ENCODE measurements at regions not wholly inside any gene's neighbourhood (a gene's known extent, or its start where the extent isn't known, plus 50 kb on each side); places are given as distances from the start of the nearest gene placed in this dataset.

DNA sequence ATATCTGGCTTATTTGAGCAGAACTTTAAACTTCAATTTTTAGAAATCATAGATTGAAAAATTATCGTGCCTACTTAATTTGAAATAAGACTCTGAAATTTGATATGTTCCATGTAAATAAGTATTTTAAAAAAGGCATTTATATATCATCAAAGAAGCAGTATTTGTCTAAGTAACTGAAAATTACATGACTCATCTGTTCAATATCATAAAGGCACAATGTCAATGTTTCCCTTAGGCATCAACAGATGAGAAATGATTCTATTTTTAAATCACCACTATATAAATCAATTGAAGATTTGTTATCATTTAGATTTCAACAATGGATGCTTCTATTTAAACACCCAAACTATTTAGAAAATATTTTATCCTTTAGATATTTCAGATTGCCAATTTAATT is 142.9 kb upstream of the POU5F2 start:
- no peak for DNase-seq (ENCODE audit: low spot score)

DNA sequence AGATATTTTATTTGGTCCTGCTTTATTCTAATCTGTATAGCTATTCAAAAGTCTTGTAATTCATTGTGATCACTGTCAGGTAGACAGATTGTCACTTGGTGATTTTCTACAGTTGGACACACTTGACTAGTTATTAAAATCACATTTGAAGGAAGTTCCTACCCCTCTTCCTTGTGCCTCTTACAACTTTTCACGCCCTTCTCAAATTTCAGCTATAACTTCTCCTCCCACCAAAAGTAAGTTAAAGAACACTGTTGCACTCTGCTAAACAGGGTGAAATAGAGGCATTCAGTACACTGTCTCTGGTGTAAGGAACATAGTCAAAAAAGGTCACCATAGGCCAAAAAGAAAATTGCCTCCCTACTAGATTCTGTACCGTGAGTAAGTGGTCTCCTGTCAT is 142.1 kb upstream of the POU5F2 start:
- no peak for DNase-seq (ENCODE audit: low spot score)

DNA sequence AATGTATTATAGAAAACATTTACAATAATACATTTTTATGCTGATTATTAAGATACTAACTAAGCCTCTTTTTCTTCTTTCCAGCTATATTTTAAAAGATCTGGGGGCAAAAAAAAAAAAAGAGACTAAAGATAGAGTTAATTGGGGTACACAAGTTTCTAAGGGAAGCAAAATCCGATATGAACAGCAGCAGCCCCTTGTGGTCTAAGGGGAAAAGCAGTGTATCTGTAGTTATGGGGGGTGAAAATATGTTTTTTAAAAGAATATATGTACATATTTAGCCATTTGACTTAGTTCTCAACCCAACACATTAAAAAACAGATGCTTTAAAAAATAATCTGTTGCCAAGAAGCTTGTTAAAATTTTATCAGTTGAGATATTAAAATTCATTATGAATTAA is 134.3 kb upstream of the POU5F2 start:
- DNase-seq (ENCODE audit: low spot score) = no peak

DNA sequence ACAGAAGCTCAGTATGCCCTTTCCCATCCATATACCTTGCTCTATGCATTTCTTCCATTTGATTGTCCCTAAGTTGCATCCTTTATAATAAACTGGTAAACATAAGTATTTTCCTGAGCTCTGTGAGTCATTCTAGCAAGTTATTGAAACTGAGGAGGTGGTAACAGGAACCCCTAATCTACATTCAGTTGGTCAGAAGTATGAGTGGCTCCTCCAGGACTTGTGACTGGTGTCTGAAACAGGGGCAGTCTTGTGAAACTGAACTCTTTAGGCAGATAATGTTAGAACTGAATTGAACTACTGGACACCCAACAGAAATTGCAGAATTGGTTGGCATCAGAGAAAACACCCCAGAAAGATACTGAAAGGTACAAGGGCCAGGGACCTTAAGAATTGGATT is 133.1 kb upstream of the POU5F2 start:
- peak; percentile 7 for DNase-seq (ENCODE audit: low spot score)

DNA sequence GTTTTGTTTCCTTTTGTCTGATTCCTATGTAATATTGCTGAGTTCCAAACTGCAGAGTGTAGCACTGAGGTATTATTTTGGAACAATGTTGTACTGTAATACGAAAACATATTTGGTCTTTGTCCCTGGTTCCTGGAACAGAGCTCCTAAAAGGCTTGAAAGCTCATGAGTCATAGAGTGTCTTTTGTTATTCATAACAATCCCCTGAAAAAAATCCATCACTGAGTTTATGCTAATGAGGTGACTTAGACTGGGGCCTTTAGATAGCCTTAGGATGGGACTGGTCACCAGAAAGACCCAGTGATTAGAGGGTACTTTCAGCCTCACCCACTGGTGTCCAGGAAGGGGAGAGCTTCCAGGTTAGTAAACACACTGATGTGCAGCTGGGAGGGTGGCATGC is 132.7 kb upstream of the POU5F2 start:
- DNase-seq (ENCODE audit: low spot score) = peak; percentile 62

DNA sequence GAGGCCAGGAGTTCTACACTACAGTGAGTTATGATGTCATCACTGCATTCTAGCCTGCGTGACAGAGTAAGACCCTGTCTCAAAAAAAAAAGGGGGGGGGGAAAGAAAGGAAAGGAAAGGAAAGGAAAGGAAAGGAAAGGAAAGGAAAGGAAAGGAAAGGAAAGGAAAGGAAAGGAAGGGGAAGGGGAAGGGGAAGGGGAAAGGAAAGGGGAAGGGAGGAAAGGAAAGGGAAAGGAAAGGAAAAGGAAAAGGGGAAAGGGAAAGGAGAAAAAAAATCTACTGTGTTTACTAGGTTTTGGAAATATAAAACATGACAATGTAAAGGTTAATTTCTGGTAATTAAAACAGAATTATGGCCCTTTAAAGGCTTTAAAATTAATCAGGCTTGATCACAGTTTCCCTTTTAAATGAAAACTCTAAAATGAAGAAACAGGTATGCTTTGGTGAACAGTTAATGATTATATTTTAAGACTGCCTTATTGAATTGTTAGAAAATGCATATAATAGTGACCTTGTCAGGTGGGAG is 131.9 kb upstream of the POU5F2 start:
- no peak for DNase-seq (ENCODE audit: low spot score)

DNA sequence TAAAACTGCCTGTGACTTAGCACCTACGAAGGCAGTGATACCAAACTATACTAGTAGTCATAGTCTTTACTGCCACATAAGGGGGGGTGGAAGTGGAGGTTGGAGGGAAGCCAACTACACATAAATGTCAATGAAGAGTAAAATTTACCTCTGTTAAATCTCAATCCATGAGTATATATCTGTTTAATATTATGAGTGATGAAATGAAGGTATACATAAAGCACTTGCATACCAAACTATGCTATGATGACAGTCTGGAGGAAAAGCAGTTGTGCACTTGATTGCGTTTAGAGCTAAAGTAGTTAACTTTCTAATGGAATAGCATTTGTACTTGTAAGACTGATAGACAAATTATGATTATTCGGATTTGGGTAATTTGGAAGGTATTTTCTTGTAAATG is 129.2 kb upstream of the POU5F2 start:
- DNase-seq (ENCODE audit: low spot score) = no peak

DNA sequence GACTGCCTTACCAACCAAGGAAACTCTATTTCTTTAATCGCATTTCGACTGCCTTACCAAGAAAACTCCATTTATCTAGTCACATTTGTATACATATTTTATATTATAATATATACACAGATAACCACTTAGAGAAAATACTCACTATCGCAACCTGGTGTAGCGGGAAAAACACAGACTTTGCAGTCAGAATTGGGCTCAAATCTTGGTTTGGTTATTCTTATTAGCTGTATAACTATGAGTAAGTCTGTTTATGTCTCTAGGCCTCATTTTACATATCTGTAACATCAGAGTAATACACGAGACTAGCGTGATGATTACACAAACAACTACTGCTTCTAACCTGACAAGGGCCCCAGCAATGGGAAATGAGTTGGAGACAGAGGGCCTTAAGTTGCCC is 127.5 kb upstream of the POU5F2 start:
- DNase-seq (ENCODE audit: low spot score) = no peak

DNA sequence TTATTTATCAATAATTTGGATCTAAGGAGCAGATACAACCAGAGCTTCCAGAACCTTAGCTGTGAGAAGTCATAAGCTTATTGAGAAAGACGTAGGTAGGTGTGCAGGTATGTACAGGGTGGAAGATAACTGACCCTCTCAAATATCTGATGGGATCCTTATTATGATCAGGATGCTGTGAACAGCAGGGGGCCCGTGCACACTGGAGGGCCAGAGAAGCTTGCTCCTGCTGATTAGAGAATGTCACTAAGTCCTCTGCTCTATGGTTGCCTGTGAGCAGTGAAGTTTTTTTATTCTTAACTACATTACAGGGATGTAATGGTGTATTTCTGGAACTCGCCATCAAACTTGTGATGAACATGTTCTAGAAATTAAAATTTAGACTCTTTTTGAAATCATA is 108.9 kb upstream of the POU5F2 start:
- no peak for DNase-seq (ENCODE audit: low spot score)

DNA sequence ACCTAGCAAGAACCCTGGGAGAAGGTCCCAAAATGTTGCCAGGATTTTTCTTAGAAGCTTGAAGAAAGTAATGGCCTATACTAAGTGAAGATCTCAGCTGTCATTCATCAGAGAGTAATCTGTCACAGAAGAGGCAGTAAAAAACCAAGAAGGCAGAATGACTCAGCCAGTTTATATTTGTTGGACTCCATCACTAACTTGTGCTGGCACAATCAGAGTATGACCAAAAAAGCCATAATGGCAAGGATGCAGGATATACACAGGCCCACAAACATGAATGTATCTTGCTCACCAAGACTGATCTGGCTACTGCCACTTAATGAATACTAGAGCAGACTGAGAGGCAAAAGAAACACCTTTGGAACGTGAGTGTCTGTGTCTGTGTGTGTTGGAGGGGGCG is 104.0 kb upstream of the POU5F2 start:
- no peak for DNase-seq (ENCODE audit: low spot score)

DNA sequence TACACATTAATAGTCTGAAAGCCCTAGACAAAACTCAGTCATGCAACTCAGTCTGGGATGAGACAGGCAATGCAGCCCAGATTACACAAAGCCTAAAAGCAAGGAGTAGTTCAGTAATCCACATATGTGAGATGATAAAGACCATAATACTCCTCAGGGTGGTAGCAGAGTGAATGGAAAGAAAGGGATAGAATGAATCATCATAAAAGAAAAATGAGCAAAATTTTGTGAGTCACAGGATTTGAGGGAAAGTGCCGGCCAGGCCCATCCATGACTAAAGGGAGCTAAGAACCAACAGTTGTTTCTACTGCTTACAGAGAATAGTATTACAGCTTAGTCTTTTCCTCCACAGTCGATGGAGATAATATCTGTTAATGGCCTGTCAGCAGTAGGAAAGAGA is 90.0 kb upstream of the POU5F2 start:
- peak; percentile 14 for DNase-seq (ENCODE audit: low spot score)

DNA sequence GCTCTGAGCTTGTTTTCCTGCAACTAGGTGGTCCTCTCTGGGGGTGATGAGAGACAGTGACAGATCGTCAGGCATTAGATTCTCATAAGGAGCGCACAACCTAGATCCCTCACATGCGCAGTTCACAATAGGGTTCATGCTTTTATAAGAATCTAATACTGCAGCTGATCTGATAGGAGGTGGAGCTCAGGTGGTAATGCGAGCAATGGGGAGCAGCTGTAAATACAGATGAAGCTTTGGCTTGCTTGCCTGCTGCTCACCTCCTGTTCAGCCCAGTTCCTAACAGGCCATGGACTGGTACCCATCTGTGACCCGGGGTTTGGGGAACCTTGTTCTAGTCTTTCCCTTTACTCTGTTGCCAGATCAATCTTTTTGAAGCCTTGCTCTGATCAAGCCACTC is 89.5 kb upstream of the POU5F2 start:
- DNase-seq (ENCODE audit: low spot score) = no peak

DNA sequence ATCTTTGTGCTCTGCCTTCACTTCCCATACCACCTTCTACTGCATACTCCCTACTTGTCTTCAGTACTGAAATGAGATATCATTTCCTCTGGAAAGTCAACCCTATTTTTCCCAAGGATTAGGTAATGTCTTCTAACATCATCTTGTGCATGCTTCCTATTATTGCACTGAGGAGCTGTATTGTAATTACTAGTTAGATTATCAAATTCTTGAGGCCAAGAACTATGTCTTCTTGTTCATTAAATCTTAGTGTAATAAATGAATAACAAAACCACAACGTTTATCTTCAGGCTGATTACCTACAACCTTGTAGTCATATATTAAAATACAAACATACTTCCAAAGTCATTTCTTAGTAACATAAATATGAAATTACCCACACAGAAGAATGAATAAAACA is 87.9 kb upstream of the POU5F2 start:
- DNase-seq (ENCODE audit: low spot score) = no peak

DNA sequence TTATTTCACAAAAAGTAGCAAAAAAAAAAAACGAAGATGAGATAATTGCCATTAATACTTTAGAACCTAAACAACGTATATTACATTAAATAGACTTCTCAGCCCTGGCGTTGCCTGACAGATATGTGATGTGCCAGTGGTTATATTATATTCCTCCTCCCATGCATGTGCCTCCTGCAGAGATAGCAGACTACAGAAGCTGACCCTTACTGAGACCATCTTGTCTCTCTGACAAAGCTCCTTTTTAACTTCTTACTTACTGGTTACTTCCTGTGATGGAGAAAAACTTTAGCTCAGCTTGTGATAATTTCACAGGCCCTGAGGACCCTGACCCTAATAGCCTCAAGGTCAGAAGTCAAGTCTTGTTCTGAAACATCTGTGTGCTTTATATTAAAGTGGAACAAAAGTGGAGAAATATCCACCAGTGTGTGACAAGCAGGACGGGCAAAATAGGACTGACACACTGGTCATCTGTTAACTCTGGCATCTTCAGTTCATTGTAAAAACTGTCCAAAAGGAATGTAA is 80.6 kb upstream of the POU5F2 start:
- DNase-seq (ENCODE audit: low spot score) = no peak

DNA sequence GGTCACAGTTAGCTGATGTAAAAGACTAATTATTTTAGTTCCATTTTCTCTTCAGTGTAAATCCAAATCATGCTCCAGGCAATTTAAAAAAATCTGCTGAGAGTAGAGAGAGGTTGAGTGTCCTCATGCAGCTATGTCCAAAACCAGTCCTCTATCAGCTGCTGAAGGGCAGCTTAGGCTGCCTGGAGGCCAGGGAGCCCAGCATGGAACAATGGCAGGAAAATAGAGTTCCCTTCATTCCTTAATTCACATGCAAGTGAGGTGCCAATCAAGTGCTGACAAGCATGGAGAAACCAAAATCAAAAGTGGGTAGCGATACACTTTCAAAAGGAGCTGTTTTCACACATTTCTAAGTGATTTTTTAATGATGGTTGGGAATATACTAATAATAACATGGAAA is 78.3 kb upstream of the POU5F2 start:
- DNase-seq (ENCODE audit: low spot score) = no peak

DNA sequence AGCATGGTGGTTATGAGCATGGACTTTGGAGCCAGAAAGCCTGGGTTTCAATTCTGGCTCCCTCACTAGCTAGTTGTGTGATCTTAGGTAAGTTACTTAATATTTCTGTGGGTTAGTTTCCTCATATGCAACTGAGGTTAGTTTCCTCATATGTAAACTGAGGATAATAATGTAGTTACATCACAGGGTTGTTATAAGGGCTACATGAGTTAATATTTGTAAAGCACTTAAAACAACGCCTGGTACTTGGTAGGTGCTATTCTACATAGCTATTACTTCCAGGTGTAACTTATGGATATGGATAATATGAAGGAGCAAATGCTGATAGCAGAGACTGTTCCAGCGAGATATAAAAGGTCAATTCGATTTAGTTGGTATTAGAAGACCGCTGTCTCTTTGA is 69.4 kb upstream of the POU5F2 start:
- DNase-seq (ENCODE audit: low spot score) = no peak

DNA sequence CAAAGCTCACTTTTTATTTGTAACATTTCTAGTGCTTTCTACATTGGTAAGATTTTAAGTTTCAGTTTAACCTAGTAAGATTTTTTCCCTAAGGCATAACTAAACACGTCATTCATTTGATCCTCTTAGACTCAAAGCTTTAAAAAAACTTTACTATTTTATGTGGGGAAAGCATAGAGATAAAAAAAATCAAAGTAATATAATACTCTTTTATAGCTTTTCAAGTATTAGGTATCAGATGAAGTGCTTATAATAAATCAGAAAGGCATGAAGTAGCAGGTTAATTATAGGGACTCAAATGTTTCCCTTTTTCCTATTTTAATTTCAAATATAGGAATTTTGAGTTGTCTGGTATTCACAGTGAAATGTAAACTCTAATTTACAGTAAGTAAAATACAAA is 68.0 kb upstream of the POU5F2 start:
- no peak for DNase-seq (ENCODE audit: low spot score)

DNA sequence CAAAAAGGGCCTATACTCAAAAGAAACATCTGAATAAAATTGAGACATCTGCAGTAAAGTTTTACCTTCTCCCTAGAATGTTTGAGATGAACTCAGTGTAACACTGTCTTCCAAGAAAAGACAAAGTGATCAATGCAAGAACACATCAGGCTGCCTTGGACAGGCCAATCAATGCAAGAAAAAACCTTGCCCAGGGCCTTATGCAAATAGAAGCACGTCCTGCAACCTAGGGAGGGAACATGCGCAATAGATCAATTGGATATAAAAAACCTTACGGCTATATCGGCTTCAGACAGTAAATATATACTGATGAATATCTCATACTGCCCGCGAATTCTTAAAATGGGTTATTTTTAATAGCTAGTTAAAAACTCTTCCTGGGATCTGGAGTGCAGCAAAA is 66.4 kb upstream of the POU5F2 start:
- no peak for DNase-seq (ENCODE audit: low spot score)

DNA sequence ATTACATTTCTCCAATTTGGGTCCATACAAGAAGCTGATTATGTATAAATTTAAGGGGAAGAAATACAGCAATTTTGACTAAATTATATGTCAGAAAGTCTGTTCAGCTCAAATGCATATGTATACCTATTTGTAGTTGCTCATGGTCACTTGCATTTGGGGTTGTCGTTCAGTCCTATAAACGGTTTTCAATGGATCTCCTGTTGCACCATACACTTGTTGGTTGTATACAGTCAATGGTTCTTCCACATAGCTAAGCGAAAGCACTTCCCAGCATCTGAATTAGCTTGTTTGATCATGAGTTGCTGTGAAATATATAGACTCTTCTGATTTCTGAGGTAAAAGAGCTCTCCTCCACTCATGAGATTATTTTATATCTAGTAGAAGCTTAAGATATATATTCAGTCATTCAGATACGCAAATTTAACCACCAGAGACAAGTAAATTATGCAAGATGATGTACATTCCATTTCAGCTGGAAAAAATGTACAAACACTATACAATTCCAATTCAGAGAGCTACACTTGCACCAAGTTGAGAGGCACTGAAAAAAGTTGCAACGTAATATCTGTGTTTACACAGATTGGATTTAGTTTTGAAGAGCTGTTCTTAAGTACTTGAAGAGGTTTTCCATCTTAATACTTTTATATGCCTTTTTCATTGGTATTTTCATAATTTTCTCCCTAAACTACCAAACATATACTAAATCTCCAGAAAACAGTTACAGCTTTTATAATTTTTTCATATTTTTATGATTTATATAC is 64.4 kb upstream of the POU5F2 start:
- DNase-seq (ENCODE audit: low spot score) = no peak

DNA sequence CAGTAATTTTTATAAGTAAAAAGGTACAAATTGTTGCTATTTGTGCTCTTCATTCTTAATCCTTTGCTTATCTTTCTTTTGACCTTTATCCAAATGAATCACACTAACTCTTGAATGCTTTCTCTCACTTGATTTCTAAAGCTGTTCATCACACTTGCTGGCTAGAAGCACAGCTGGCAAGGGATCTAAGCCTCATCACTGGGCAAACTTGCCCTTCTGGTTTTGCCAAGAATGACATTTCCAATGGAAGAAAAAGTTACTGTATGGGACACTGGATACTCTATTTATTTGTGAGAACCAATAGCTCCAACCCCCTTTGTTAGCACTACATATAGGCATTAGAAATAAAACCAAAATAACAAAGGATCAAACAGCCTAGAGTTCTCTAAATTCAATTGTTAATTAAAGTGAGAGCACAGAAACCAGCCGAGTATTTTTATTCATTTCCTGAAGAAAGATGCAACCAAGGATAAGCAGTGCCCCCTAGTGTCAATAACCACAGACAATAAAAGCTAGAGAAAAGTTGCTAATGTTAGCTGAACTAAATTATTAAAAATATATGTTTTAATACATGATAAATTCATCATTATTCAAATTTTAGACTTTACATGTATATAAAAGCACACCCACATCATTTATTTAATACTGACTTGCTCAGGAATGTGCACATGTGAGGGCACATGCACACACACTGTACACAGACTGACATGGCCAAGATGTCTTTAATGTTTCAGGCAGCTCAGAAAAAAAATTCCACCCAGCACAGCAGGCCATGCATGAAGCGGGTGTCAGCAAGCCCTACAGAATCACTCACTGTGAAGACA is 59.8 kb upstream of the POU5F2 start:
- DNase-seq (ENCODE audit: low spot score) = peak; percentile 47

DNA sequence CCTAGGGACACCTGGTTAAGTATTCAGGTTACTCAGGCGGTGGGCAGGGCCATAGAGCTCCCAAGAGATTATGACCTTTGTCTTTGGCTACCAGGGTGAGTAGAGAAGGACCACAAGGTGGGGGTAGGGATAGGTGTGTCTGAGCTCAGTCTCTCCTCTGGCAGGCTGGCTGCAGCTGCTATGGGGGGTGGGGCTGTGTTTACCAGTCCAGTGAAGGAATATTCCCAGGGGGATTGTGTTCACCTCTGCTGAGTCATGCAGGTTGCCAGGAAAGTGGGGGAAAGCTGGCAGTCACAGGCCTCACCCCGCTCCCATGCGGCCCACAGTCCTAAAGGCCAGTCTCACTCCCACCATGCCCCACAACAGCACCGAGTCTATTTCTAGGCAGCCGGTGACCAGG is 53.6 kb upstream of the POU5F2 start:
- DNase-seq (ENCODE audit: low spot score) = no peak

DNA sequence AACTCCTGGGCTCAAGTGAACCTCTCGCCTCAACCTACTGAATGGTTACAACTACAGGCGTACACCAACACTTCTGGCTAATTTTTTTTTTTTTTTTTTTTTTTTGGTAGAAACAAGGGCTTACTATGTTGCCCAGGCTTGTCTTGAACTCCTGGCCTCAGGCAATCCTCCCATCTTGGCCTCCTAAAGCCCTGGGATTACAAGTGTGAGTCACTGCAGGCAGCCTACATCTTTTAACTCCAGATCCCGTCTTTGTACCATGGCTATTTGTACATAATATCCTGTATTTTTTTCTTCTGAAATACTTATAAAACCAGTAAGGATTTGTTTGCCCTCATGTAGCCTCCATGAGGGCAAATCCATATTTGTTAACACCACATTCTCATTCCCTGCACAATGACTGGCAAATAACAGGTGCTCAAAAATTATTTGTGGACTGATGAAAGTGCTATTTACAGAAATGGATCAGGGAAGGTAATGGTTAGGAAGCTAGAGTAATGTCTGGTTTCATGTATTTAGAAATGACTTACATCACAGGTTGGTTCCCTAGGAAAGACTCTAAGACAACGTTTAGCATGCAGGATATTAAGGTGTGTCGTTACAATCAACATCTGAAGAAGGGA is 51.9 kb upstream of the POU5F2 start:
- no peak for DNase-seq (ENCODE audit: low spot score)

DNA sequence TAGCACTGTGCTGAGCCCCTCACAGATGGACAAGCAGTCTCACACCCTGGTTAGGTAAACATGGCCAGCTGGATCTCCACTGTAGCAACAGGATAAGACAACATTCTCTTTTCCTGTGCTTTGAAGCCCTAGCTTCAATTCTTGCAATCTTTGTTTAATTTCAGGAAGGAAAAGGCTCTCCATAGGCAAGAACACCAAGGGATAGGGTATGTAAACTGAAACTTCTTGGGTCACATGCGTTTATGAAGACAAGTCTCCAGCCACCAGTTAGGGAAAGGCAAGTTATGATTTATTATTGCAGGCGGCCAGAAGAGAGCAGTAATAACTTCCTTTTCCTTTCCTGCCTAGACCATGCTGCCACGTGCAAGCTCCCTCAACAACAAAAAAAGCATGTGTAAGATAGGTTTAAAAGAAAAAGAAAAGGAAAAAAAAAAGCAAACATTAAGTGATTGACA is 50.1 kb upstream of the POU5F2 start:
- DNase-seq (ENCODE audit: low spot score) = peak; percentile 36

Data from kidney capillary endothelial cell (primary cell).